SK-N-DZ (cell line): ENCODE measurements at regions not wholly inside any gene's neighbourhood (a gene's known extent, or its start where the extent isn't known, plus 50 kb on each side); places are given as distances from the start of the nearest gene placed in this dataset.
A peak's percentile ranks its signal among the peaks of the same experiment; 100 is the strongest.
"Not testable (repeated sequence)": the region's sequence is repeated elsewhere in the genome, so short reads cannot be mapped to it uniquely, and the experiment has no call there.

ENCODE experiments used
- DNase-seq: peaks from one replicate; pipeline ENCODE4 v3.0.0-alpha.2; 2015; ENCODE audit warnings: low spot score

DNA sequence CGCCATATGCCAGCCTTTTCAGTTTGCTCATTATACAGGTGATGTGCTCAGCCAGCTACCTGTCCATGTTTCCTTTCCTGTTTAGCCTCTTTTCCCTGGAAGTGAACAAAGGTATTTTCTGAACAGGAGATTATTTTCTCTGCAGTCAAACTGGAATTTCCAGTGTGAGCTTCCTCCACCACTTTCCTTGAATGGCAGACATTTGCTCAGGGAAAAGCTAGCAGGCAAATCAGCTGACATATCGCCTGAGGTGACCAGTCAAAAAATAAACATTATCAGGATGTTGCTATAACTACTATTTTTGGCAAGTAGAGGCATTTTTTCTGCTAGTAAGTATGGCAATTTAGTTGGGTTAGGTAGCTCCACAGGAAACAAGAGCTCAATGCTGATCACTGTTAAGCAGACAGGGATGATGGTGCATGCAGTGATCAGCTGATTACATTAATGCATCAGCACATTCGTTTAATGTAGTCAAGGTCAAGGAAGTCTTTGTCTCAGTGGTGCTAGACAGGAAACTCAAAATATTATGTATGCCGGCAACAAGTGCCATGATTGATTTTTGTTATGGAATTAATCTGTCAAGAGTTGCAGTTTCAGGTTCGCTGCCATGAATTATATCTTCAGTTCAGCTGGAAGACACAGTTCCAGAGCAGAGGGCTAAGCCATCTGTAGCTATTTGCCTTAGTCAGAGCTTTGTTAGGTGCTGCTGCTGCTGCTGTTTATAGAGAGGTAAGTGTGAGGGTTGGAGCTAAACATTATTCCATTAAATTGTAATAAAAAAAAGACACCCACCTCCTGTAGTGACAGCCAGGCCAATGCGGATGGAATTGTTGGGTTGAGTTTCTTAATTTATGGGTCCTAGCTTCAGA lies 179.7 kb upstream of the ST6GALNAC5 start:
- DNase-seq, result no peak

DNA sequence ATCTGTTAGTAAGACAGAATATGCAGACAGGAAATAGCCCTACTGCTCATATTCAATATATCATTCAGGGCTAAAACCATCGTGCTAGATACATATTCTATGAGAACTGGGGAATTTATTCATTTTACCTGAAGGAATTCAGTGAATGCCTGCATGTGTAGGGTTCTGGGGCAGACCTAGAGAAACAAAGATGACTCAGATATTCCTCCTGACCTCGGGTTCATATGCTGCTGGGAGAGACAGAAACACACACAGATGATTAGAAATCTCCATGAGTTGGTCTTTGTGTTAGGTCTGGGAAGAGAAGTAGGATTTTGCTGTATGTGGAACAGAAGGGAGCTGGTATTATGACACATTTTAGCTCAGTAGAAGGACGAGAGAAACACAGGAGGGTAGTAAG lies 176.5 kb upstream of the ST6GALNAC5 start:
- DNase-seq, result no peak

DNA sequence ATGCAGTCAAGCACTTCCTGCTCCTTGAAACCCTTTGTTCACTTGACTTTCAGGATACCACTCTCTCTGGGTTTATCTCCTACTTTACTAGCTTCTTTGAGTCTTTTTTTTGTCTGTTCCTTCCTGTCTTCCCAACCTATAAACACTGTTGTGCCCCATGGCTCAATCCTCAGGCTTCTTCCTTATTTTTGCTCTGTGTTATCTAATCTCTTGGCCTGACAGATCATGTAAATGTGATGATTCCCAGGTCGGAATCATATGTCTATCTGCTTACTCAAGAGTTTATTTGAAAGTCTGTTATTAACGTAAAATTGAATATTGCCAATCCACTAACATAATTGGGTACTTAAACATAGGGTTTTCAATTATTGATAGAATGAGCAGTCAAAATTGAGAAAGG lies 171.7 kb upstream of the ST6GALNAC5 start:
- DNase-seq, result peak; percentile 68

DNA sequence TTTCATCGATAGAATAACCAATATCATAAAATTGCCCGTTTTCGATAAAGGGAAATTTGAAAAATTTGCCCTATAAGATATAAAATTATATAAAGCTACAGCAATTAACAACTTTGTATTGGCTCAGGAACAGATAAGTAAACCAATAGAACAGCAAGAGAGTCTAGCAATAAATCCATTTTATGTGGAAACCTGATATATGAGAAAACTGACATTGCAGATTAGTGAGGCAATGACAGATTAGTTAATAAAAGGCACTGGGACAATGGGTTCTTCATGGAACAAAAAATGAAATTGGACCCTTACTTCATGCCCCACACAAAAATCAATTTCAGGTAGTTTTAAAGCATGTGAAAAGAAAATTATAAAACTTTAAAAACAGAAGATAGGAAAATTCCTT lies 169.9 kb upstream of the ST6GALNAC5 start:
- DNase-seq, result no peak

DNA sequence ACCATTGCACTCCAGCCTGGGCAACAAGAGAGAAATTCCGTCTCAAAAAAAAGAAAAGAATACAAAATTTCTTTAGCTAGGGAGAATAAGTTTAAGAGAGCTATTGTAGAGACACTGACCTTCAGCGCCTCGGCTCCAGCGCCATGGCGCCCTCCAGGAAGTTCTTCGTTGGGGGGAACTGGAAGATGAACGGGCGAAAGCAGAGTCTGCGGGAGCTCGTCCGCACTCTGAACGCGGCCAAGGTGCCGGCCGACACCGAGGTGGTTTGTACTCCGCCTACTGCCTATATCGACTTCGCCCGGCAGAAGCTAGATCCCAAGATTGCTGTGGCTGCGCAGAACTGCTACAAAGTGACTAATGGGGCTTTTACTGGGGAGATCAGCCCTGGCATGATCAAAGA lies 167.6 kb upstream of the ST6GALNAC5 start:
- DNase-seq, result not testable (repeated sequence)

DNA sequence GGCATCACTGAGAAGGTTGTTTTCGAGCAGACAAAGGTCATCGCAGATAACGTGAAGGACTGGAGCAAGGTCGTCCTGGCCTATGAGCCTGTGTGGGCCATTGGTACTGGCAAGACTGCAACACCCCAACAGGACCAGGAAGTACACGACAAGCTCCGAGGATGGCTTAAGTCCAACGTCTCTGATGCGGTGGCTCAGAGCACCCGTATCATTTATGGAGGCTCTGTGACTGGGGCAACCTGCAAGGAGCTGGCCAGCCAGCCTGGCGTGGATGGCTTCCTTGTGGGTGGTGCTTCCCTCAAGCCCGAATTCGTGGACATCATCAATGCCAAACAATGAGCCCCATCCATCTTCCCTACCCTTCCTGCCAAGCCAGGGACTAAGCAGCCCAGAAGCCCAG lies 167.1 kb upstream of the ST6GALNAC5 start:
- DNase-seq, result not testable (repeated sequence)

DNA sequence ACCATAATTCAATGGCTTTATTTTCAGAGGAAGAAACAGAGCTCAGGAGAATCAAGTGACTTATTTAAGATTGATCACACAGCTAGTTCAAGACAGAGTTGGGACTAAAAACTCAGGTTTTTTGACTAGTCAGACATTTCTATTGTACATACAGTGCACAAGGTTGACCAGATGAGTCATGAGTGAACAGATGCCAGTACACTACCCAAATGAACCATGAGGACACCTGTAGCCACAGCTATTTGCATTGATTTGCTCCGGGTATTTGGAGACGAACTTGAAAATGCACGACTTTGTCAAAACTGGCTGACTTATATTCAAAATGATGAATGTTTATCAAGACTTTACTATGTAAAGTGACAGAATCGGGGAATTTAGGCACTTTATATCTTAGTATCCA lies 161.7 kb upstream of the ST6GALNAC5 start:
- DNase-seq, result no peak

DNA sequence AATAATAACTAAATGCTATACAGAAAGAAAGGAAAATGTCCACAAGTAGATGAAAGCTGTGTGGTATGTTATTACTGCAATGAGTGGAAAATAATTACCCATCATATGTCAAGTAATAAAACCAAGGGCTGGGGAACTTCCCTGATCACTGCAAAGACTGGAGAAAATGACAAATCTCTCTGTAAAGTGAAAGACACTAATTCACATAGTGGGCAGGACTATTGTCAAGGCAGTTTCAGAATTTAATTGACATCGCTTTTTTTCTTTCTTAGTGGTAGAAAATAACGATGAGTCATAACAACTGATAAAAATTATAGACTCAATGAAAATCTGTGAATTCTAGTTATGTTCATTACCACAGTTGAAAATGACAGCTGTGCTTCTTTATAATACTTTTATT lies 153.7 kb upstream of the ST6GALNAC5 start:
- DNase-seq, result no peak

DNA sequence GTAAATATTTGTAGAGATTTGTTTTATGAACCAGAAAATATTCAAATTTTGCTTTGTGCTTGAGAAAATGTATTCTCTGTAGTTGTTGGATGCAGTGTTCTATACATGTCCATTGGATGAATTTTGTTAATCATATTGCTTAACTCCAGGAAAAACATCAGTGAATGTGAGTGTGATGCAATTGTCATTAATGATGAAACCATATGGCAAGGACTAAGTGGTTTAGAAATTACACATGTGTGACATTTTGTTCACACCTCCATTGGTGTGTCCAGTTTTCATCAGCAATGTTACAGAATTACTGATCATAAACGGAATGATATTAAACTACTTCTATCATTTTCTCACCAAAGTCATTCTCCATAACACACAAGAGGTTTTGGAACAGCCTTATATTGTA lies 151.8 kb upstream of the ST6GALNAC5 start:
- no peak for DNase-seq

DNA sequence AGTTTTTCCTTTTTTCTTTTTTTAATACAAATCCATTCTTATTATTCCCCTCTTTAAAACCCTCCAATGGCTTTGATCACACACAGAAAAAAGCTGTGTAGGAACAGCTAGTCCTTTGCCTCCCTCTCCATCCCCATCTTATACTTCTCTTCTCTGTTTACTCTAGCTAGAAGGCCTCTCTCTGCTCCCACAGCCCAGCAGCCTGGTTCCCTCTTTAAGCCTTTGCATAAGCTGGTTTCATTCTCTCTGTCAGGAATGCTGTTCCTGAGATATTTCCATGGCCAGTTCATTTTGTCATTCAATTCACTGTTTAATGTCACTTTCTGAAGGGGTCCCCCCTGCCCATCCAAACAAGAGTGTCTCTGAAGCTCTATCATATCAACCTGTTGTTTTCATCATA lies 143.3 kb upstream of the ST6GALNAC5 start:
- no peak for DNase-seq

DNA sequence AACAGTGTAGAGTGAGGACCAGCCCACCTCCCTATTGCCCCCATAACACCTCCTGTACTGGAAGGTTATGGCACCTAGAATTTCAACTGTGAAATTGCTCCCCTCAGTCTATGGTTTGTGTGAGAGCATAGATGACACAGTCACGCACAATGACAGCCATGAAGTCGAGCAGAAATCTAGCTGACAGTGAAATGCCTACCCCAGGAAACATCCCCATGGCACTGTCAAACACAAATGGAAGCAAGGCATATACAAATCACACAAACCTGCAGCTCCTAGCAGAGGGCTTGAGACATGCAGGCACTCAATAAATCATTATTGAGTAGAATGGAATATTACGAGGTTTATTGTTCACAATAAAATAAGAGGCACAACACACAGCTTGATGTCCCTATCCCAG lies 142.5 kb upstream of the ST6GALNAC5 start:
- no peak for DNase-seq

DNA sequence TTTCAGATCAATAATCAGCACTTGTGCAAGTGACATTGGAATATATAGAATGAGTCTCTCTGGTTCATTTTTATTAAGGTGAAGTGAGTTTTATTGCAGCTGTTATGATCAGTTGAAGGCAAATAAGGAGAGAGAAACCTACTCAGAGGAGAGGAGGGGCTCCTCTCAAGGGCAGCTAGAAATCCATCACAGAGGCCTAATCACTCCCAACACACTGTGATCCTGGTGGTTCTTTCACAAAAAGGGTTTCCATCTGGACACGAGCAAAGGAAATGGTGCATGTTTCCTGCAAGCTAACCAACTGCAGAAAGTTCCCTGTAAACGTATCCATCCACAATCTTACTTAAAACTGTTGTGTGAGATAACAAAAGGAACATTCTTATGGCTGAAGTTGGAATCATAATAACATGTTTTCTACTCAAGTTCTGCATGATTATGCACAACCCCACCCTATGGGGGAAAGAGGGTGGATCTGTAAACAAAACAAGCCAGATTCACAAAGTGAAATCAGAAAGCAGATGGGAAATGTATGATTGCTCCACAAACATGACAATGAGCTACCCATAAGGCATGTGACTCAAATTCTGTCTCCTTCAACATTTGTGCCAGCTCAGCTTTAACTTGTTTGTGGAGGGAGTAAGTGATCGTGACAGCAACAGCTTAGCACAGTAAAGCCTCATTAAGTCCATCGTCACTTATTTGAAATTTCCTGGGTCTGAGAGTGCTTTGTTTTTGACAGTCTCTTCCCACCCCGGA lies 141.2 kb upstream of the ST6GALNAC5 start:
- no peak for DNase-seq

DNA sequence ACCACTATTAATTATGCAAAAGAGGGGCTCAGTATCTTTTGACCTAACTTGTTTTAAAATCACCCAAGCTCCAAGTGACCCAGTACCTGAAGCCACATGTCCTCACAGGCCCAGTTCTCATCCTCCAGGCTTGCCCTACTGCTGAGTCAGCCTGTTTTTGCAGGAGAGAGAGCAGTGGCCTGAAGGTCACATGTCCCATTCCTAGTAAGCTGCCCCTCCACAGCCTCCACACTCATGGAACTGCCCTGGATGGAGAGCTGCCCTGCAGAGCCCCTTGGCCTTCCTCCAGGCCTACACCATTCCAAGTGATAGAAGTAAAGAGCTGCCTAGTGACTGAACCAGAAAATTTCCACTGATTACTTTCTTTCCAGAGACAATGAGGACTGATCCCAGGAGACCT lies 139.8 kb upstream of the ST6GALNAC5 start:
- DNase-seq, result no peak

DNA sequence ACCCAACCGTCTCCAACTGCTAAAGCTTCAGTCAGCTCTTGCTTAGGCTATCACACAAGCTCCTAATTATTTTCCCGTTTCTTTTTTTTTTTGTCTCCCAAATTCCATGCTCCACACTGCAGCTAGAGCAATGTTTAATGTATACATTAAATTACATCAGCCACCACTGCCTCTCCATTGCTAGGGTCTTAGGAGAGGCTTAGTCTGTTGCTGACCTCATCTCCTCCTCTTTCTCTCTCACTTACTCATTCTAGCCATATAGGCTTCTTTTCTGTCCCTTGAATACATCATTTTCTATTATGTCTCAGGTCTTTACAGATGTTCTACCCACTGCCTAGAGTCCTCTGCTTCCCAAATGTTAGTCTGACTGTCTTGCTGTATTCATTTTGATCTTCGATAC lies 138.1 kb upstream of the ST6GALNAC5 start:
- no peak for DNase-seq

DNA sequence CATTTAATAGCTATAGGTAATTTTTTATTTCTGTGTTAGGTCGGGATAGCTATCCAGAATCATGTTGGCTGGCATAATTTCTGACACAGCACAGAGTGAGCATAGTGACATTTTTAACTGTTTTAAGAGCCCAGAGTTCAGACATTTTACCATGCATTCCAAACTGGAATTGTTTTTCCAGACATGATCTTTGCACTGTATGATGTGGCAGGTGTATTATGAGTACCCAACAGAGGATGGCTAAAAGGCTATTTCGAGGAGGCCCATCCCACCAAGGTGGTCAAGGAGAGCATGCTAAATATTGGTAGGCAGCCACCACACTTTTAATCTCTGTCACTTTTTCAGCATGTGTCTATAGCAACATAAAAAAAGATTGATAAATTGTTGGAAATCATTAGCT lies 137.3 kb upstream of the ST6GALNAC5 start:
- DNase-seq, result no peak

DNA sequence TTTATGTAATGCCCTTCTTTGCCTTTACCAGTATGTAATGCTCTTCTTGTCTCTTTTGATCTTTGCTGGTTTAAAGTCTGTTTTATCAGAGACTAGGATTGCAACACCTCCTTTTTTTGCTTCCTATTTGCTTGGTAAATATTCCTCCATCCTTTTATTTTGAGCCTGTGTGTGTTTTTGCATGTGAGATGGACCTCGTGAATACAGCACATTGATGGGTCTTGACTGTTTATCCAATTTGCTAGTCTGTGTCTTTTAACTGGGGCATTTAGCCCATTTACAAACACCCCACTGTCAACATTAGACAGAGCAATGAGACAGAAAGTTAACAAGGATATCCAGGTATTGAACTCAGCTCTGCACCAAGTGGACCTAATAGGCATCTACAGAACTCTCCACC lies 128.9 kb upstream of the ST6GALNAC5 start:
- not testable (repeated sequence) for DNase-seq

DNA sequence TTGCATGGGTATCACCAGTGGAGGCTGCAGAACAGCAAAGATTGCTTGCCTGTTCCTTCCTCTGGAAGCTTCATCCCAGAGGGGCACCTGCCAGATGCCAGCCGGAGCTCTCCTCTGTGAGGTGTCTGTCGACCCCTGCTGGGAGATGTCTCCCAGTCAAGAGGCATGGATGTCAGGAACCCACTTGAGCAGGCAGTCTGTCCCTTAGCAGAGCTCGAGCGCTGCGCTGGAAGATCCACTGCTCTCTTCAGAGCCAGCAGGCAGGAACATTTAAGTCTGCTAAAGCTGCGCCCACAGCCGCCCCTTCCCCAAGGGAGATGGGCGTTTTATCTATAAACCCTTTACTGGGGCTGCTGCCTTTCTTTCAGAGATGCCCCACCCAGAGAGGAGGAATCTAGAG lies 126.3 kb upstream of the ST6GALNAC5 start:
- DNase-seq, result not testable (repeated sequence)

DNA sequence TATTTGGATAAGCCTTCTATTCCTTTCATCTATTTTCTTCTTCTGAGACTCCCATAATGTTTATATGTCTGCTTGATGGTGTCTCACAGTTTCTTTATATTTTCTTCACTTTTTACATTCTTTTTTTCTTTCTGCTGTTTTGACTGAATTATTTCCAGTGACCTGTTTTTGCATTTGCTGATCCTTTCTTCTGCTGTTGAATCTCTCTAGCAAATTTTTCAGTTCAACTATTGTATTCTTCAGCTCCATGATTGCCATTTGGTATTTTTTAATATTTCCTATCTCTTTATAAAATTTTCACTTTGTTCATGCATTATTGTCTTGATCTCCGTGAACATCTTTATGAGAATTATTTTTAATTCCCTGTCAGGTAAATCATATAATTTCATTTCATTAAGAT lies 122.3 kb upstream of the ST6GALNAC5 start:
- DNase-seq, result no peak

DNA sequence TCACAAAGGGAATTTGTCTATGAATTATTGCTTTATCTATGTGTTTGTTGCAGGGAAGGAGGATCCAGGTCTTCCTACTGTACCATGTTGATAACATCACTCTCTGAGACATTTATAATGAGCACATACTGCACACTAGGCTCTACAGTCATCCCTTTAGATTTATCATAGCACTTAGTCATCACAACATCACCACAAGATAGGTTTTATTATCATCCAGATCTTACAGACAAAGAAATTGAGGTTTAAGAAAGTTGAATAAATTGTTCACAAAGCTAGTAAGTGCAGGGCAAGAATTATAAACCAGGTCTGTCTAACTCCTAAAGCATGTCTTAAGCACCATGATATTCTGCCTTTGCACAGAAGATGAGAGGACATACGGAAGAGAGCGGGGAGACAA lies 121.1 kb upstream of the ST6GALNAC5 start:
- no peak for DNase-seq

DNA sequence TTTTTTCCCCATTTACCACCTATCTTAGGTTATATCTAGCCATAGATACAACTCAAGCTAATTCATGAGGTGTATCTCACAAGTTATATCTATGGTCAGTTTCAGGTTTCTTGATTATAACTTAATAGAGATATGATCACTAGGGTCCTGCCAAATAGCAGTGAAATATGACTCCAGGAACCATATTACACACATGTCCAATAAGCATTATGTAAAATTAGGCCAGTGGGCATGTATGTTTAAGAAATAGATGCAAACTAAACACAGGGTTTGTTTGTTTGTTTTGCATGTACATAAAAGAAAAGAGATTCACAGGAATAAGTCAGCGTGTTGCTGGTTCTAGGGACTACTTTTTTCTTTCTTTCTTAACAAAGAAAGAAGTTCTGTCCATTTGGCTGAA lies 112.5 kb upstream of the ST6GALNAC5 start:
- DNase-seq, result peak; percentile 70

DNA sequence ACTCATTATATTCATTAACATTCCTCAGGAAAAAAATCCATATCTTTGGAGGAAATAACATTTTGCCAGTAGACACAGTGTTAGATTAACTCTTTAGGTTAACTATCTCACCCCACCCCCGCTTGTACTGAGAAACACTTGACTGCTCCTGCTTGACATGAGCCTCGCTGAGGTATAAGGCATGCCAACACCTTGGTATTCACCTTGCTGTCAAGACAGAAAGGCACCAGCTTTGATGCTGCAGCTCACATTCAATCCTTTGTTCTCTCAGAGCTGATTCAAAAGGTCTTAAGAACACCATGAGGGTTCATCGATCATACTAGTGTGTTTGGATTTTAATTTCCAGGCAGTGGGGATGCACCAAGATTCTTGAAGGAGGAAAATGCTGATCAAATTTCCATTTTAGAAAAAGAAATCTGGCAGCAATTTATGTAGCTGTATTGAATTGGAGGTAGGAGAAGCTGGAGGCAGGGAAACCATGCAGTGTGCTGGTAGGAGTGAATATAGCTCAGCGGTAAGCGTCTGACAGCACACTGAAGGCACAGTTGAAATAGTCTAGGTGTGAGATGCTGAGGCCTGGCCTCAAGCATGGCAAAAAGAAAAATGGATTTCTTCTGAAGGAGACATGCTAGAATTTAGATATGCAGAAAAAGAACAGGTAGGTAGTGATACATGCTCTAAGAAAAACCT lies 108.0 kb upstream of the ST6GALNAC5 start:
- no peak for DNase-seq

DNA sequence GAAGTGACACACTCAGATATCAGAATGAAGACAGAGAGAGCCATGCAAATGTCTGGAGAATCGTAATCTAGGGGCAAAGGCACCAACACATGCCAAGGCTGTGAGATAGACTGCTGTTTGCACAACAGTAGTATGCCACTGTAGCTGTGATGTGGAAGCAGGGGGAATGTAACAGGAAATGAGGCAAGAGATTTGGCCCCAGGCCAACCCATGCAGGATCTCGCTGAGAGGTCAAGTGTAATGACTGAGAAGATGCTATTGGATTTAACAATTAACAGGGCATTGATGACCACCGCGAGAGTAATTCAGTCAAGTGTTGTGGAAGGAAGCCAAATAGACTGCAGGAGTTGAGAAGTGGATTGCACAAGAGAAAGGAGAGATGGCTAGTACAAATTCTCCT lies 107.3 kb upstream of the ST6GALNAC5 start:
- DNase-seq, result no peak
